GM12878 (cell line): ENCODE measurements at regions not wholly inside any gene's neighbourhood (a gene's known extent, or its start where the extent isn't known, plus 50 kb on each side); places are given as distances from the start of the nearest gene placed in this dataset.

Experiments
- ATAC-seq: fragments of 200-7000 bp; cut with Tn5 transposase; 3 replicates; pipeline ENCODE4 v1.9.1; 2020; ENCODE audit warnings: mild to moderate bottlenecking, moderate library complexity
- BruUV-seq: library from RNA; stranded (reverse); fragments of 400-500 nt; replicated peaks from 2 replicates; lab custom pipeline; 2021; lab: Mats Ljungman, UMichigan
- CTCF ChIA-PET: fragments of 300-600 bp; sonication (Branson Sonifier 250); formaldehyde crosslinking; extraction: SDS; loops from one replicate; lab custom pipeline; 2021; ENCODE audit warnings: inconsistent platforms; lab: Yijun Ruan, JAX
- POLR2A ChIA-PET: fragments of 350-600 bp; formaldehyde crosslinking; extraction: SDS; loops from one replicate; lab custom pipeline; 2021; ENCODE audit warnings: inconsistent platforms; lab: Charles Lee
- RAD21 ChIA-PET: fragments of 300-600 bp; sonication (Branson Sonifier 250); formaldehyde crosslinking; loops from one replicate; lab custom pipeline; 2023; ENCODE audit warnings: antibody characterized with exemption; ENCODE audit not compliant: unreplicated experiment; lab: Charles Lee
- SMC1A ChIA-PET: fragments of 300-600 bp; sonication (Branson Sonifier 250); formaldehyde crosslinking; loops from one replicate; lab custom pipeline; 2023; ENCODE audit not compliant: unreplicated experiment, uncharacterized antibody; lab: Charles Lee
- DNase-seq: peaks from one replicate; pipeline ENCODE4 v3.0.0-alpha.2; 2011; ENCODE audit warnings: low read depth, low spot score
- FAIRE-seq: peaks from 3 replicates; lab custom pipeline; 2011; peaks lifted over from hg19 to GRCh38; lab: Jason Lieb, UNC
- H2AFZ ChIP-seq: 2 replicates; pipeline ENCODE4 v1.6.0; 2011; ENCODE audit warnings: low read depth, low read length, control low read depth; ENCODE audit not compliant: control insufficient read depth
- H3K27ac ChIP-seq: 2 replicates; pipeline ENCODE4 v1.5.1; 2011; ENCODE audit warnings: control low read depth; ENCODE audit not compliant: control insufficient read depth, insufficient read depth
- H3K27me3 ChIP-seq, 2 experiments: replicated peaks in 1 of 2; 2 replicates each; pipeline versions ENCODE4 v1.6.0 to v1.6.1; 2011; ENCODE audit warnings: low read length in 1 of 2; ENCODE audit not compliant: control insufficient read depth in 2 of 2, insufficient read depth in 2 of 2
- H3K36me3 ChIP-seq, 2 experiments: 2 replicates each; pipeline ENCODE4 v1.5.1; 2011; ENCODE audit warnings: low read length in 1 of 2; ENCODE audit not compliant: control insufficient read depth in 2 of 2, insufficient read depth in 2 of 2
- H3K4me1 ChIP-seq: 2 replicates; pipeline ENCODE4 v1.6.1; 2011; ENCODE audit warnings: mild to moderate bottlenecking, low read length, moderate library complexity, mixed read lengths; ENCODE audit not compliant: control insufficient read depth, insufficient read depth
- H3K4me2 ChIP-seq: 2 replicates; pipeline ENCODE4 v1.6.0; 2011; ENCODE audit warnings: control low read depth; ENCODE audit not compliant: control insufficient read depth, insufficient read depth
- H3K4me3 ChIP-seq: fragments of 200-600 bp; sonication (generic); 2 replicates; pipeline ENCODE4 v1.5.1; 2016
- H3K79me2 ChIP-seq: 2 replicates; pipeline ENCODE4 v1.6.0; 2011; ENCODE audit warnings: low read length; ENCODE audit not compliant: control insufficient read depth, insufficient read depth
- H3K9ac ChIP-seq: 2 replicates; pipeline ENCODE4 v1.8.0; 2011; ENCODE audit warnings: low read length, control low read depth, mixed read lengths; ENCODE audit not compliant: control insufficient read depth, insufficient read depth
- H3K9me3 ChIP-seq: replicated peaks from 3 replicates; pipeline ENCODE4 v1.5.1; 2011; ENCODE audit warnings: mild to moderate bottlenecking, low read length; ENCODE audit not compliant: control insufficient read depth, insufficient read depth
- H4K20me1 ChIP-seq: 2 replicates; pipeline ENCODE4 v1.6.0; 2011; ENCODE audit not compliant: control insufficient read depth, insufficient read depth
- E4F1 ChIP-seq: fragments of 450-650 bp; IDR thresholded peaks from 2 replicates; pipeline ENCODE4 v1.6.1; 2018; ENCODE audit warnings: borderline replicate concordance, mild to moderate bottlenecking; ENCODE audit not compliant: partially characterized antibody
- SMAD1 ChIP-seq: fragments of 450-650 bp; IDR thresholded peaks from 2 replicates; pipeline ENCODE4 v1.6.1; 2018; ENCODE audit warnings: mild to moderate bottlenecking, low read depth; ENCODE audit not compliant: partially characterized antibody
- in situ Hi-C: fragments of 300-500 bp; cut with MboI; formaldehyde crosslinking; loops from 9 replicates; pipeline ENCODE4 v1.14.3; 2018; ENCODE audit warnings: mixed read lengths
- intact Hi-C: fragments of 100-400 bp; cut with micrococcal nuclease; formaldehyde crosslinking; loops from one replicate; pipeline ENCODE4 v1.14.2; 2022; ENCODE audit not compliant: unreplicated experiment

DNA sequence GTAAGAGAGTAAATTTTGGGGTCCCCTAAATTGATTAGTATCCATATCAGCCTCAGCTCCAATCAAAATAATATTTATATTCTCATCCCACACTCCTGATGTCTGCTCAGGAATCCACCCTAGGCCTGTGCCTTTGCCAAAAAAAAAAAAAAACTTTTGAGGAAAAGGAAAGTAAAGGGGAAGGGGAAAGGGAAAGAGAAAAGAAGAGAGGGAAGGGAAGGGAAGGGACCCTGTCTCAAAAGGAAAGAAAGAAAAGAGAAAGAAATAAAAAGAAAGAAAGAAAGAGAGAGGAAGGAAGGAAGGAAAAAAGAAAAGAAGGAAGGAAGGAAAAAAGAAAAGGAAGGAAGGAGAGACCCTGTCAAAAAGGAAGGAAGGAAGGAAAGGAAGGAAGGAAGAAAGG is 91.8 kb upstream of the CACNA1A start:
- in situ Hi-C loops: loop anchor here (10.0 kb wide), 1 partner anchor 477 kb away; the partner anchor contains the start of gene MISP3
- POLR2A ChIA-PET: no interaction called here
- intact Hi-C loops: loop anchor here (5.0 kb wide), 2 partner anchors 284 to 479 kb away; no protein-coding TSS in a partner anchor

More for the DNA sequence above, 91.8 kb upstream of the CACNA1A start:
- no peaks in the 10 kb centered on the region for H3K79me2 ChIP-seq
- no peaks in the 10 kb centered on the region for H3K36me3 ChIP-seq
- TF ChIP-seq E4F1: no peak
- TF ChIP-seq SMAD1: no peak
- ChIA-PET SMC1A (interaction anchor here (0.7 to 4.1 kb wide), 4 partner anchors 123 to 274 kb away, joined by 3 to 21 read pairs (median 4); no protein-coding TSS in a partner anchor), RAD21 (interaction anchor here (1.5 to 2.0 kb wide), 2 partner anchors 123 to 264 kb away, joined by 7 to 16 read pairs; no protein-coding TSS in a partner anchor), CTCF (interaction anchor here (0.5 to 3.8 kb wide), 6 partner anchors 26 to 473 kb away, joined by 3 to 23 read pairs (median 4); no protein-coding TSS in a partner anchor)
- no peak overlapping the region for H2AFZ ChIP-seq
- no peak overlapping the region for H3K4me2 ChIP-seq
- DNase-seq (no peak), ATAC-seq (no peak), FAIRE-seq (no peak)
- H3K27ac ChIP-seq: no peak overlapping the region
- no peaks in the 10 kb centered on the region for H3K27me3 ChIP-seq
- H3K4me3 ChIP-seq: no peak overlapping the region
- H3K9me3 ChIP-seq: no peaks in the 10 kb centered on the region
- no peaks in the 10 kb centered on the region for H3K4me1 ChIP-seq
- H4K20me1 ChIP-seq: no peaks in the 10 kb centered on the region
- H3K9ac ChIP-seq: no peak overlapping the region
- BruUV-seq: no TSS peak
